Fibroblast of lung (primary cell): ENCODE measurements at regions not wholly inside any gene's neighbourhood (a gene's known extent, or its start where the extent isn't known, plus 50 kb on each side); places are given as distances from the start of the nearest gene placed in this dataset.

Experiments used
- DNase-seq, 2 donors: peaks; one replicate each; pipeline versions ENCODE4 v3.0.0 to v3.0.0-alpha.2; 2010; ENCODE audit warnings: low read depth in 2 of 2
- H2AFZ ChIP-seq: 2 replicates; pipeline ENCODE4 v1.5.1; 2012; ENCODE audit warnings: low read length, control low read depth, inconsistent platforms
- H3K27ac ChIP-seq: 2 replicates; pipeline ENCODE4 v1.5.1; 2011; ENCODE audit warnings: low read length, control low read depth; ENCODE audit not compliant: insufficient read depth
- H3K27me3 ChIP-seq: 2 replicates; pipeline ENCODE4 v1.5.1; 2011; ENCODE audit warnings: mild to moderate bottlenecking, low read length; ENCODE audit not compliant: control insufficient read depth, insufficient read depth
- H3K36me3 ChIP-seq: 2 replicates; pipeline ENCODE4 v1.5.1; 2011; ENCODE audit warnings: low read length; ENCODE audit not compliant: control insufficient read depth, insufficient read depth
- H3K4me1 ChIP-seq: 2 replicates; pipeline ENCODE4 v1.5.1; 2011; ENCODE audit warnings: low read length; ENCODE audit not compliant: control insufficient read depth, insufficient read depth; ENCODE audit errors: extremely low read depth
- H3K4me2 ChIP-seq: 2 replicates; pipeline ENCODE4 v1.5.1; 2011; ENCODE audit warnings: low read length, control low read depth; ENCODE audit not compliant: insufficient read depth; ENCODE audit errors: extremely low read depth
- H3K4me3 ChIP-seq, 4 experiments: fragments of 200-600 bp in 1 of 4; sonication (generic) in 1 of 4; replicated peaks in 1 of 4; 2 replicates each; pipeline ENCODE4 v1.5.1; 2011 to 2016; ENCODE audit warnings: low read length in 4 of 4, low read depth in 3 of 4, mild to moderate bottlenecking in 3 of 4, control low read depth in 2 of 4, inconsistent platforms in 1 of 4, mixed read lengths in 1 of 4; ENCODE audit not compliant: insufficient read depth in 1 of 4; ENCODE audit errors: control extremely low read depth in 1 of 4
- H3K79me2 ChIP-seq: 2 replicates; pipeline ENCODE4 v1.5.1; 2012; ENCODE audit warnings: mild to moderate bottlenecking, low read length, inconsistent platforms; ENCODE audit not compliant: control insufficient read depth, insufficient read depth
- H3K9ac ChIP-seq: 2 replicates; pipeline ENCODE4 v1.5.1; 2011; ENCODE audit warnings: mild to moderate bottlenecking, low read length, control low read depth; ENCODE audit not compliant: insufficient read depth
- H3K9me3 ChIP-seq: 2 replicates; pipeline ENCODE4 v1.5.1; 2012; ENCODE audit warnings: low read depth, low read length; ENCODE audit not compliant: control insufficient read depth, insufficient read depth
- H4K20me1 ChIP-seq: 2 replicates; pipeline ENCODE4 v1.5.1; 2011; ENCODE audit warnings: low read length; ENCODE audit not compliant: control insufficient read depth, insufficient read depth; ENCODE audit errors: extremely low read depth
- EZH2 ChIP-seq: IDR thresholded peaks from 2 replicates; pipeline ENCODE4 v1.5.1; 2012; ENCODE audit warnings: low read length, control low read depth, mild to moderate bottlenecking; ENCODE audit errors: missing control alignments
- TF ChIP-seq, protein P1 (sequence below), 2 donors: IDR thresholded peaks in 1 of 2; conservative IDR thresholded peaks in 1 of 2; 1 replicate in 1 of 2; 2 replicates in 1 of 2; pipeline ENCODE4 v1.5.1; 2011 to 2012; ENCODE audit warnings: low read length in 2 of 2, control low read depth in 1 of 2, inconsistent platforms in 1 of 2, low read depth in 1 of 2, mild to moderate bottlenecking in 1 of 2

DNA sequence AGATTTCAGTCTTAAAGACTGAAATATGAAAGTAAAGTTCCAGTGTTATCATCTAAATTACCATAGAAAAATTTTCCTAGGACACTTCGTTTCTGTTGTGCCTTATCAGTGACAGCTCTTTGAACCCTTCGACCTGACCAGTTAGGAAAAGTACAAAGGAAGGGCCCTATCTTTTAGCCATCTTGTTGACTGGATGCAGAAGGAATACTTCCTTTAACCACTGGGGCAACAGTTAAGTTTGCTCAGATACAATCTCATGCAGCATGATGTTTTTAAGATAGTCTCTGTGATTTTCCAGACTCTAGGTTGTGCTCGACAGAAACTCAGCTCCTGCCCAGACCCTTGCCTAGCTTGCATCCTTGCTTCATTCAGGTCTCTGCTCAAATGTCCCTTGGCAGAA, 210.5 kb upstream of the RPS6KA3 start:
- H3K27me3 ChIP-seq = no peaks in the 10 kb centered on the region
- H4K20me1 ChIP-seq = no peaks in the 10 kb centered on the region
- no peak overlapping the region for H3K4me2 ChIP-seq
- H3K79me2 ChIP-seq = no peaks in the 10 kb centered on the region
- no peaks in the 10 kb centered on the region for H3K9me3 ChIP-seq
- no peak overlapping the region for H3K9ac ChIP-seq
- H3K36me3 ChIP-seq = no peaks in the 10 kb centered on the region
- DNase-seq = no peak
- no peaks in the 10 kb centered on the region for H3K4me1 ChIP-seq
- H3K4me3 ChIP-seq = no peak overlapping the region
- no peak overlapping the region for H3K27ac ChIP-seq
- TF ChIP-seq EZH2 = no peak
- TF ChIP-seq, protein P1, sequence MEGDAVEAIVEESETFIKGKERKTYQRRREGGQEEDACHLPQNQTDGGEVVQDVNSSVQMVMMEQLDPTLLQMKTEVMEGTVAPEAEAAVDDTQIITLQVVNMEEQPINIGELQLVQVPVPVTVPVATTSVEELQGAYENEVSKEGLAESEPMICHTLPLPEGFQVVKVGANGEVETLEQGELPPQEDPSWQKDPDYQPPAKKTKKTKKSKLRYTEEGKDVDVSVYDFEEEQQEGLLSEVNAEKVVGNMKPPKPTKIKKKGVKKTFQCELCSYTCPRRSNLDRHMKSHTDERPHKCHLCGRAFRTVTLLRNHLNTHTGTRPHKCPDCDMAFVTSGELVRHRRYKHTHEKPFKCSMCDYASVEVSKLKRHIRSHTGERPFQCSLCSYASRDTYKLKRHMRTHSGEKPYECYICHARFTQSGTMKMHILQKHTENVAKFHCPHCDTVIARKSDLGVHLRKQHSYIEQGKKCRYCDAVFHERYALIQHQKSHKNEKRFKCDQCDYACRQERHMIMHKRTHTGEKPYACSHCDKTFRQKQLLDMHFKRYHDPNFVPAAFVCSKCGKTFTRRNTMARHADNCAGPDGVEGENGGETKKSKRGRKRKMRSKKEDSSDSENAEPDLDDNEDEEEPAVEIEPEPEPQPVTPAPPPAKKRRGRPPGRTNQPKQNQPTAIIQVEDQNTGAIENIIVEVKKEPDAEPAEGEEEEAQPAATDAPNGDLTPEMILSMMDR (conservative IDR thresholded peaks at IDR 0.05 in 1 of 2, IDR thresholded peaks at IDR 0.05 in 1 of 2; ENCODE audit: low read depth in 1 of 2, low read length in 2 of 2) = no peak
- H2AFZ ChIP-seq = no peak overlapping the region

DNA sequence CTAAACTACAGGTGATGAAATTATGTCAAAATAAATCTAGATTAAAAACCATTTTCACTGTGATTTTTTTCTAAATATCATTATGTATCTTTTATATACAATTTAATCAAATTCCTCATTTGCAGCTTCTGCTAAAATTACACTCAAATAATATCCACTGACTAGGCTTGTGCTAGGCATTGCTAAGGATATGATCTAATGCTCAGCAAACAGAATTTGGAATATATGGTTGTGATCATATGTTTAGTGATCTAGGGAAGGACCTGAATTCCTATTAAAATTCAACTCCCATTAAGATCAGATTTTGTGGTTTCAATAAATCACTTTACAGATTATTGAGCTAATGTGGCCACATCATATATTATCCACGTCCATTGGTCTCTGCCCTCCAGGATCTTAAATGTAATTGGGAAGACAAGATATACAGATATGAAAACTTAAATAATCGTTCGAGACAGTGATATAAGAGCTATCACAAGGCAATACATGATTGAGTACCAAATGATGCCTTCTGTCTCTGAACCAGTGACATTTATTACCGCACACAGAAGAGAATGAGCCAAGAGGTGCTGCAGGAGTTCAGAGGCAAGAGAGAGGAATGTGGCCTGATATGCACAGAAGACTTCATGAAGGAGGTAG, 206.0 kb upstream of the RPS6KA3 start:
- H3K79me2 ChIP-seq = no peaks in the 10 kb centered on the region
- no peaks in the 10 kb centered on the region for H4K20me1 ChIP-seq
- H3K4me3 ChIP-seq = no peak overlapping the region
- H3K9ac ChIP-seq = no peak overlapping the region
- DNase-seq = no peak
- no peaks in the 10 kb centered on the region for H3K4me1 ChIP-seq
- no peak overlapping the region for H2AFZ ChIP-seq
- no peak overlapping the region for H3K4me2 ChIP-seq
- no peaks in the 10 kb centered on the region for H3K9me3 ChIP-seq
- H3K27ac ChIP-seq = no peak overlapping the region
- H3K27me3 ChIP-seq = no peaks in the 10 kb centered on the region
- no peaks in the 10 kb centered on the region for H3K36me3 ChIP-seq
- TF ChIP-seq EZH2 = no peak
- TF ChIP-seq, protein P1 (conservative IDR thresholded peaks at IDR 0.05 in 1 of 2, IDR thresholded peaks at IDR 0.05 in 1 of 2; ENCODE audit: low read depth in 1 of 2, low read length in 2 of 2) = no peak

DNA sequence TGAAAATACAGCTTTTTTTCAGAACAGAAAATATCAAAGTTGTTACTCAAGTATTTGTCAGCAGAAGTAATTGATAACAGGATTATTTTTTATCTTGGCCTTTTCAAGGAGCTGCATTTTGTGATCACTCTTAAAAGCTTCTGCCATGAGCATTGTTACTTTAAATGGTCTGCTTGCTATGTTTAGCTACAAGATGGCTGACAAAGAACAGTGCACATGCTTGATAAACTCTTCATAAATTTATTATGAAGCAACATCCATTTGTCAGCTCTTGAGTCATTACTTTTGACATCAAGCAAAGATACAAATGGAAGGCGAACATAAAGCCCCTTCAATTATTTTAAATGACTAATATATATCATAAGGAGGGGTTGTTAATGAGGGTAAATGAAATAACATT, 205.4 kb upstream of the RPS6KA3 start:
- Histone ChIP-seq H3K4me2 (no peak overlapping the region), H3K9ac (no peak overlapping the region), H3K36me3 (no peaks in the 10 kb centered on the region), H3K9me3 (no peaks in the 10 kb centered on the region), H4K20me1 (no peaks in the 10 kb centered on the region), H3K27ac (no peak overlapping the region), H3K4me1 (no peaks in the 10 kb centered on the region), H3K27me3 (no peaks in the 10 kb centered on the region), H3K79me2 (no peaks in the 10 kb centered on the region), H2AFZ (no peak overlapping the region), H3K4me3 (no peak overlapping the region)
- TF ChIP-seq EZH2 = no peak
- TF ChIP-seq, protein P1 (conservative IDR thresholded peaks at IDR 0.05 in 1 of 2, IDR thresholded peaks at IDR 0.05 in 1 of 2; ENCODE audit: low read depth in 1 of 2, low read length in 2 of 2) = no peak
- DNase-seq = no peak
